CD4-positive, alpha-beta memory T cell (primary cell): ENCODE measurements at regions not wholly inside any gene's neighbourhood (a gene's known extent, or its start where the extent isn't known, plus 50 kb on each side); places are given as distances from the start of the nearest gene placed in this dataset.

ENCODE experiments used
- CTCF ChIA-PET: fragments of 350-600 bp; sonication (Branson Sonifier 250); formaldehyde crosslinking; loops from one replicate; lab custom pipeline; 2021; ENCODE audit warnings: inconsistent platforms; ENCODE audit not compliant: partially characterized antibody; lab: Charles Lee
- POLR2A ChIA-PET: fragments of 350-600 bp; sonication (Branson Sonifier 250); formaldehyde crosslinking; loops from one replicate; lab custom pipeline; 2021; ENCODE audit not compliant: partially characterized antibody; lab: Charles Lee
- DNase-seq, 5 donors: peaks; one replicate each; pipeline versions ENCODE4 v3.0.0 to v3.0.0-alpha.2; 2020 to 2022; ENCODE audit warnings: mixed read lengths in 1 of 5
- H3K27ac ChIP-seq: one replicate; pipeline ENCODE4 v1.7.0; 2013; ENCODE audit warnings: low read depth, low read length
- H3K27me3 ChIP-seq: 2 replicates; pipeline ENCODE4 v1.7.0; 2013; ENCODE audit warnings: mild to moderate bottlenecking, low read length, moderate library complexity; ENCODE audit not compliant: insufficient read depth
- H3K36me3 ChIP-seq: 2 replicates; pipeline ENCODE4 v1.7.0; 2013; ENCODE audit warnings: mild to moderate bottlenecking, low read length, moderate library complexity; ENCODE audit not compliant: insufficient read depth
- H3K4me1 ChIP-seq: 2 replicates; pipeline ENCODE4 v1.7.0; 2013; ENCODE audit warnings: mild to moderate bottlenecking, low read length, moderate library complexity; ENCODE audit not compliant: insufficient read depth
- H3K4me3 ChIP-seq, 2 donors: one replicate each; pipeline ENCODE4 v1.7.0; 2013; ENCODE audit warnings: low read length in 2 of 2, mild to moderate bottlenecking in 1 of 2
- H3K9me3 ChIP-seq, 2 donors: one replicate each; pipeline ENCODE4 v1.7.0; 2013; ENCODE audit warnings: low read length in 2 of 2, control low read depth in 1 of 2; ENCODE audit not compliant: control insufficient read depth in 1 of 2
- H3K27ac Mint-ChIP-seq, 7 donors: one replicate each; pipeline ENCODE4 v1.8.0; 2020 to 2021; ENCODE audit warnings: mixed read lengths in 7 of 7, mild to moderate bottlenecking in 6 of 7, inconsistent platforms in 3 of 7, moderate library complexity in 3 of 7
- H3K27me3 Mint-ChIP-seq, 2 donors: one replicate each; pipeline ENCODE4 v1.8.0; 2020 to 2021; ENCODE audit warnings: mixed read lengths in 2 of 2
- H3K36me3 Mint-ChIP-seq, 2 donors: one replicate each; pipeline ENCODE4 v1.8.0; 2020 to 2021; ENCODE audit warnings: mixed read lengths in 2 of 2, inconsistent platforms in 1 of 2, mild to moderate bottlenecking in 1 of 2
- H3K4me1 Mint-ChIP-seq, 4 donors: one replicate each; pipeline ENCODE4 v1.8.0; 2020 to 2021; ENCODE audit warnings: mixed read lengths in 4 of 4, mild to moderate bottlenecking in 1 of 4
- H3K4me3 Mint-ChIP-seq, 8 donors: one replicate each; pipeline ENCODE4 v1.8.0; 2020 to 2021; ENCODE audit warnings: mixed read lengths in 8 of 8, mild to moderate bottlenecking in 7 of 8, moderate library complexity in 6 of 8, inconsistent platforms in 3 of 8
- H3K9me3 Mint-ChIP-seq, 8 donors: one replicate each; pipeline ENCODE4 v1.8.0; 2020 to 2021; ENCODE audit warnings: mixed read lengths in 8 of 8, mild to moderate bottlenecking in 5 of 8, inconsistent platforms in 3 of 8, moderate library complexity in 1 of 8
- intact Hi-C: fragments of 100-400 bp; cut with micrococcal nuclease; formaldehyde crosslinking; loops from one replicate; pipeline ENCODE4 v1.15.1; 2023

DNA sequence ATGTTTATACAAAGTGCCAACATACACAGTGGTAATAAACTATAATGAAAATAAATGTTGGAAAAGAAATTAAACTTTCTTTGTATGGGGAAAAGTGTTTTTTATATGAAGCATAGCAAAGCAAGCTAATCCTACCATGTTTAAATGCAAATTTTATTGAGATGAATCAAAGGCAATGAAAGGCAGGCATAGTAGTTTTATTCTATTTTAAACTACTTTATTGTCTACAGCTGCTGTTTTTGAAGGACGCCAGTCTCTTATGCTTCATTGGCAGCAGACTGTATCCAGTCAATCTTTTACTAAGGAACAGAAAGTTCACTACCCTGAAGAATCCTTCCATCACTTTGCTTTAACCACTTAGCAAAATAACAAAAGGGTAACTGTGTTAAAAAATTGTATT, 761.0 kb downstream of the ROBO2 start:
- no peak for DNase-seq

DNA sequence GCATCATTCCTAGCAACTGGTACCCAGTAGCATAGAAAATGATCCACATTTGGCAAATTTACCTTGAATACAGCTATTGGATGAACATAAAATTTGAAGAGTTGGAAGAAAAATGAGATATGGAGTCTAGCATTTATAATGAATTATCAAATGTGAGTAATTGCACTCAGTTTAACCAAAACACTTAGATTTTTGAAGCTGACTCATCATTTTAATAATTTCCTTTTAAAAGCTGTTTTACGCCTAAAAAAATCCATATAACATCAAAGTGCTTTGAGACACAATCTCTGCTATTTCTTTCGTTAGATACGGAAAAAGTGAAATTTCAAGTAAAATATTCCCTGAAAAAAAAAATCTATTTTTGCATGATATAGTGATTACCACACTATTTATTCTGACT, 767.4 kb downstream of the ROBO2 start:
- H3K4me3 ChIP-seq, result no peak overlapping the region
- no peaks in the 10 kb centered on the region for H3K4me1 ChIP-seq
- no peaks in the 10 kb centered on the region for H3K27me3 ChIP-seq
- H3K36me3 Mint-ChIP-seq, result no peaks in the 10 kb centered on the region
- POLR2A ChIA-PET, result no interaction called here
- peaks cover 0 to 18% (median 7%) of the 10 kb centered on the region in 8 donors for H3K9me3 Mint-ChIP-seq
- no peaks in the 10 kb centered on the region for H3K36me3 ChIP-seq
- H3K9me3 ChIP-seq, result no peaks in the 10 kb centered on the region
- H3K27ac ChIP-seq, result no peak overlapping the region
- DNase-seq, result no peak
- H3K4me1 Mint-ChIP-seq, result no peaks in the 10 kb centered on the region
- CTCF ChIA-PET, result no interaction called here
- H3K27me3 Mint-ChIP-seq, result no peaks in the 10 kb centered on the region
- no peak overlapping the region for H3K4me3 Mint-ChIP-seq
- intact Hi-C loops, result no loop called here
- no peak overlapping the region for H3K27ac Mint-ChIP-seq

More for the DNA sequence above, 761.0 kb downstream of the ROBO2 start:
- no peaks in the 10 kb centered on the region for H3K4me1 Mint-ChIP-seq
- Histone ChIP-seq H3K27ac (no peak overlapping the region), H3K4me3 (no peak overlapping the region), H3K27me3 (no peaks in the 10 kb centered on the region), H3K36me3 (no peaks in the 10 kb centered on the region), H3K9me3 (no peaks in the 10 kb centered on the region), H3K4me1 (no peaks in the 10 kb centered on the region)
- CTCF ChIA-PET, result no interaction called here
- POLR2A ChIA-PET, result no interaction called here
- intact Hi-C loops, result no loop called here
- no peak overlapping the region for H3K4me3 Mint-ChIP-seq
- H3K36me3 Mint-ChIP-seq, result no peaks in the 10 kb centered on the region
- H3K27ac Mint-ChIP-seq, result no peak overlapping the region
- peaks cover 0 to 23% (median 4%) of the 10 kb centered on the region in 8 donors for H3K9me3 Mint-ChIP-seq
- no peaks in the 10 kb centered on the region for H3K27me3 Mint-ChIP-seq

DNA sequence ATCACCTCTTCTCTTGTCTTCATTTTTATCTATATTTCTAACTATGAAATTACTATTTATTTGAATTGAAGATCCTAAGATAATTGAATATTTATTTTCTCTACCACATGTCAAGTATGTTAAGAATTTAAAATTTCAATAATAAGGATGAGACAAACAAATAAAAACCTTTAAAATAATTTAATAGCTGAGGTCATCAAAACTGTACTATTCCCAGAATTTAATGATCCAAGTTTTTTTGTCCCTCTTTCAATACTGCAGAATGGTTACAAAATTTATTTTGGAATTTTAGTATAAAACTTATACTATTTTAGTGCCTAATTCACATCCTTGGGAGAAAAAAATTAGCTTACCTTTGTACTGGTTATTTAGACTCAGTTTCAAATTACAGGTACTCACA, 774.9 kb downstream of the ROBO2 start:
- H3K27me3 ChIP-seq, result no peaks in the 10 kb centered on the region
- no peak overlapping the region for H3K27ac Mint-ChIP-seq
- DNase-seq, result no peak
- no peak overlapping the region for H3K27ac ChIP-seq
- no peak overlapping the region for H3K4me3 ChIP-seq
- H3K4me1 ChIP-seq, result no peaks in the 10 kb centered on the region
- no peaks in the 10 kb centered on the region for H3K9me3 ChIP-seq
- intact Hi-C loops, result no loop called here
- POLR2A ChIA-PET, result no interaction called here
- no peaks in the 10 kb centered on the region for H3K36me3 ChIP-seq
- no peak overlapping the region for H3K4me3 Mint-ChIP-seq
- no peaks in the 10 kb centered on the region for H3K27me3 Mint-ChIP-seq
- CTCF ChIA-PET, result no interaction called here
- no peaks in the 10 kb centered on the region for H3K36me3 Mint-ChIP-seq
- H3K9me3 Mint-ChIP-seq, result peaks cover 0 to 8% (median 3%) of the 10 kb centered on the region in 8 donors
- H3K4me1 Mint-ChIP-seq, result no peaks in the 10 kb centered on the region

DNA sequence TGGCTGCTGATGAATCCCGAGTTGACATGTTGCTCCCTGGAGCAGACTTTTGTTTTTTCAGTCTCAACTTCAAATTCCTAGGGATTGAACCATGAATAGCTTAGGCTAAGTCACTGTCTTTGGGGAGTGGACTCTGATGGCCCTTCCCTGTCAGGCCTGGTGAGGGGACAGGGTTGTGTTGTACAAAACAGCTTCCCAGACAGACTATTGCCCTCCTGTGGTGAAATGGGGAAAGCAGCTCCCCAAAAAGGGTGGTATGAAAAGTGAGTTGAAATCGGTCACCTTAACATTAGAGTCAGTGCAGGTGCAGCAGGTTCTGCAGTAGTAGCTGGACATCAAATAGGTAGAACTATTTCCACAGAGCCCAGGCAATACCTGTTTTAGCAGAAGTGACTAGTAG, 775.6 kb downstream of the ROBO2 start:
- no peaks in the 10 kb centered on the region for H3K9me3 ChIP-seq
- no peaks in the 10 kb centered on the region for H3K27me3 Mint-ChIP-seq
- no peaks in the 10 kb centered on the region for H3K36me3 ChIP-seq
- H3K27ac ChIP-seq, result no peak overlapping the region
- no peaks in the 10 kb centered on the region for H3K4me1 Mint-ChIP-seq
- intact Hi-C loops, result no loop called here
- DNase-seq, result no peak
- no peak overlapping the region for H3K27ac Mint-ChIP-seq
- no peak overlapping the region for H3K4me3 ChIP-seq
- peaks cover 0 to 8% (median 2%) of the 10 kb centered on the region in 8 donors for H3K9me3 Mint-ChIP-seq
- H3K27me3 ChIP-seq, result no peaks in the 10 kb centered on the region
- H3K4me1 ChIP-seq, result no peaks in the 10 kb centered on the region
- POLR2A ChIA-PET, result no interaction called here
- CTCF ChIA-PET, result no interaction called here
- no peak overlapping the region for H3K4me3 Mint-ChIP-seq
- H3K36me3 Mint-ChIP-seq, result no peaks in the 10 kb centered on the region

DNA sequence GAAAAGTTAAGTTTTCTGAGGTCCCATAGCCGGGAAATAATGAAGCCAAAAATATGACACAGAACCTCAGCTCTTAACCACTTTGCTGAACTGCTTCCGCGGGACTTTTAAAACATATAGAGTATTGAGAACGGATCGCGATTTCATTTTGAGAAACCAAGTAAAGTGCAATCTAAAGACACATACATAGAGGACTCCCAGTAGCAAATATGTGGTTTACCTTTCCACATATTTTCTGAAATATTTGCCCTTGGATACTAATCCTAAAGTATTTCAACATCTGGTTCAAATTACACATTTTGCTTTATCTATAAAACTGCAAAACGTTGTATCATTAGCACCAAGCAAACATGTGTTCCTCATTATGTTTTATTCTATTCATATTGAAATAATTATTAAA, 776.5 kb downstream of the ROBO2 start:
- H3K27ac ChIP-seq, result no peak overlapping the region
- ChIA-PET CTCF (no interaction called here), POLR2A (no interaction called here)
- H3K9me3 ChIP-seq, result no peaks in the 10 kb centered on the region
- H3K27ac Mint-ChIP-seq, result no peak overlapping the region
- intact Hi-C loops, result no loop called here
- no peaks in the 10 kb centered on the region for H3K27me3 Mint-ChIP-seq
- no peaks in the 10 kb centered on the region for H3K27me3 ChIP-seq
- no peaks in the 10 kb centered on the region for H3K36me3 Mint-ChIP-seq
- no peak overlapping the region for H3K4me3 ChIP-seq
- no peaks in the 10 kb centered on the region for H3K4me1 Mint-ChIP-seq
- no peak for DNase-seq
- H3K36me3 ChIP-seq, result no peaks in the 10 kb centered on the region
- peaks cover 0 to 8% (median 2%) of the 10 kb centered on the region in 8 donors for H3K9me3 Mint-ChIP-seq
- no peak overlapping the region for H3K4me3 Mint-ChIP-seq
- no peaks in the 10 kb centered on the region for H3K4me1 ChIP-seq

DNA sequence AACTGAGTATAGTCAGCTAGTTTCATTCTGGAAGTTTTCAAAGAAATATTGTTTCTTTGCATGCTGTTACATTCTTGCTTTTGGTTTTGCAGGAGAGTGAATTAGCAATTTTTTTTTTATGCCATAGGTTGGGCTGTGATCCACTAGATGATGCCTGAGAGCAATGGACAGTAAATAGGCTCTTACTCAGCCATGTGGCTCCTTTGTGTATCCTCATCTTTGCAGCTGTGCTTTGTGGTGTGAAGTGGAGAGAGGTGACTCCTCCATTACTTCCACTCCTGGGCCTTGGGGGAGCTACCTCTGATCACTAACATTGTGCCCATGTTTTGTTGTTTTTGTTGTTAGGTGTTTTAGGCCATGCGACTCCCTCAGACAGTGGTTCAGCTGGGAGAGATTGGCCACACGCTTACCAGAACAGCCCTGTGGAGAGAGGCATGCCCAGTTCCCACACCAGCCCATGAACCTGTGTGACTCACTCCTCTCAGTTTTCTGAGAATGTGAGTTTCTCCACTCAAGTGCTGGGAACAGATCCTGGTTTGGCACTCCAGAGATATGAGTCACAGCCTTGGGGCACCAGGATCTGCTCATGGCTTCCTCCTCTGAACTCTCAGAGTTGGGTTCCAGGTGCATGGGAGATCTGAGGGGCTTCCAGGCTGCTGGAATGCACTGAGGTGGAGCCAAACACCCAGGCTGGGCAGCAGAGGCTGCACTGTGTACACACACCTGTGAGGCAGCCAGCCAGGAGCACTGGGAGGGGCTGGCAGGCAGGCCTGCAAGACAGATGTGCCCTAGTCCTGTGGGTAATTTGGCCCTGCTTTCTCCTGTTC, 785.3 kb downstream of the ROBO2 start:
- Mint-ChIP-seq H3K27me3 (no peaks in the 10 kb centered on the region), H3K4me1 (no peaks in the 10 kb centered on the region), H3K9me3 (peaks cover 0 to 34% (median 19%) of the 10 kb centered on the region in 8 donors), H3K36me3 (no peaks in the 10 kb centered on the region), H3K27ac (no peak overlapping the region), H3K4me3 (no peak overlapping the region)
- Histone ChIP-seq H3K36me3 (no peaks in the 10 kb centered on the region), H3K27ac (no peak overlapping the region), H3K27me3 (no peaks in the 10 kb centered on the region), H3K9me3 (no peaks in the 10 kb centered on the region), H3K4me1 (no peaks in the 10 kb centered on the region), H3K4me3 (no peak overlapping the region)
- CTCF ChIA-PET, result no interaction called here
- peak in 1 of 5 donors; percentile 16 for DNase-seq
- POLR2A ChIA-PET, result no interaction called here
- intact Hi-C loops, result no loop called here

DNA sequence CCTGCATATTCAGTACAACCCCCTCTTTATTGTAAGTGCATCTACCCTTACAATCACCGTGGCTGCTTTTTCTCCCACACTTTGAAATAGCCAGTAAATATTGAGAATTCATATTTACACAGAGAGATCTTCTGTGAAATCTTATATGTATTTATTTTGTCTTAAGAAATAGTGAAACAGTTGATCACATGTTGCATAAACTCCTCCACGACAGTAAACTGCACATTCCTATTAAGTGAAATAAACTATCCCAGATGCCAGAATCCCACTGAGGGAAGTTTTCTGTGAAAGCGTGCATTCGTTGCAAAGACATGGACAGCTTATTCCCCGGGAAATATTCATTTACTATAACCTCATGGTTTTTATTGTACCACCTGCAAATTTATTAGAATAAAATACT, 796.0 kb downstream of the ROBO2 start:
- Histone ChIP-seq H3K36me3 (no peaks in the 10 kb centered on the region), H3K4me3 (no peak overlapping the region), H3K4me1 (no peaks in the 10 kb centered on the region), H3K27me3 (no peaks in the 10 kb centered on the region), H3K27ac (no peak overlapping the region), H3K9me3 (no peaks in the 10 kb centered on the region)
- Mint-ChIP-seq H3K27me3 (no peaks in the 10 kb centered on the region), H3K4me1 (no peaks in the 10 kb centered on the region), H3K27ac (no peak overlapping the region), H3K4me3 (no peak overlapping the region), H3K36me3 (no peaks in the 10 kb centered on the region), H3K9me3 (peaks cover 5 to 16% (median 9%) of the 10 kb centered on the region in 8 donors)
- ChIA-PET POLR2A (no interaction called here), CTCF (no interaction called here)
- intact Hi-C loops, result no loop called here
- no peak for DNase-seq
